Ureter (tissue), 1 donor: ENCODE measurements at regions not wholly inside any gene's neighbourhood (a gene's known extent, or its start where the extent isn't known, plus 50 kb on each side); places are given as distances from the start of the nearest gene placed in this dataset.

Experiments used
- DNase-seq: peaks from one replicate; pipeline ENCODE4 v3.0.0-alpha.2; 2020; ENCODE audit warnings: low spot score
- donor health status: DM: yes; HTN: yes; CAD: no.

GRCh38 chr15:47209591-47209990 lies 507.7 kb upstream of the SEMA6D start:
- no peak for DNase-seq

GRCh38 chr15:47212222-47213010 lies 504.9 kb upstream of the SEMA6D start:
- DNase-seq = no peak

DNA sequence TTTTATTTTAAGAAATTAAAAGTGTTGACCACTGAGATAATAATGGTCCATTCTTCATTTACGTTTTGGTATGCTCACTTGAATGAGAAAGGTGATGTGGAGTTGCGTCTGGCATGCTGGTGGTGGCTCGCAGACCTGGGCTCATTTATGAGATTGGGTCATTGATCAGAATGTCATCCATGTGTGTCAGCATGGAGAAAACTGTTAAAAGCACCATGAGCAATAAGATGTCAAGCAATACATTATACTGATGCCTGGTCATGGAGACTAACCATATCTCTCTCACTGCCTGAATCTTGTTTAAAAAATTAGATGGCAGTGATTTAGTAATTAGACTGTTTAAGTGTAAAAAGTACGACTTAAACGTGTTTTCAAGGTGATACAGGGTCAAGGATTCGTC lies 503.4 kb upstream of the SEMA6D start:
- DNase-seq = no peak

- DNase-seq = no peak
These were observed 499.0 kb upstream of the SEMA6D start for GRCh38 chr15:47218295-47218694.

GRCh38 chr15:47244361-47244760 lies 472.9 kb upstream of the SEMA6D start:
- no peak for DNase-seq

GRCh38 chr15:47246317-47246716 lies 471.0 kb upstream of the SEMA6D start:
- DNase-seq = no peak

GRCh38 chr15:47258521-47258920 lies 458.8 kb upstream of the SEMA6D start:
- no peak for DNase-seq

DNA sequence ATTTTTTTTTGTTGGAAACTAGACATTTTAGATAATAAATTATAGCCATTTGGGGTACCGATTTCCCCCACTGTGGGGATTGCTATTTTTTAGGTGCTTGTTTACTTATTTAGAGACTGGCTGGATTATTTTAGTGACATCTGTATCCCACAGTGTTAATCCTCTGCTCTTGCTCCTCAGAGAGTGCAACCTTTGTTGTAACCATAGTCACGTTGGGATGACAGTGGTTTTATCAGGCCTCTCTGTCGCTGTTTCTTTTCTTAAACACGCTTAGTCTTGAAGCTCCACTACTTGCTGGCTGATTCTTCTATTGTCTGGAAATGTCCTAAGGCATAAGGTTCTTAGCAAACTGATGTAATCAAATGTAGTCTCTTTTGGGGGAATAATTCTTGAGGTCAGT lies 451.6 kb upstream of the SEMA6D start:
- DNase-seq = no peak

GRCh38 chr15:47266566-47266965 lies 450.7 kb upstream of the SEMA6D start:
- no peak for DNase-seq

- DNase-seq = no peak
These were observed 443.4 kb upstream of the SEMA6D start for GRCh38 chr15:47273864-47274263.

- no peak for DNase-seq
These were observed 434.1 kb upstream of the SEMA6D start for GRCh38 chr15:47283246-47283645.

DNA sequence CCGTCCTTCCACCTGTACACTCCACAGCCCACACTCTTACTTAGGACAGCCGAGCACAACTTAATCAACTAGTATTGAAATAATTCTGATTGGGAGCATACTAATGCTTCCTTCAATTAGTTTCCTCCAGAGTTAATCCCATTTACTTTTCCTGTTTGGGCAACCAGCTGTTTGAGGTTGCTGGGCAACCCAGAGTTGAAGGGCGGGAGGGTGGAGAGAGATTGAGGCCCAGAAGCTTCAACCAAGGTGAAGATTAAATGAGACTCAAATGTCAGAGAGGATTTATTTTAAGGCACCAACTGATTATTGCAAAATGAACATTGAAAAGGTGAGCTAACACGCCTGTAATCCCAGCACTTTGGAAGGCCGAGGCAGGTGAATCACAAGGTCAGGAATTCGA lies 428.5 kb upstream of the SEMA6D start:
- DNase-seq = no peak

DNA sequence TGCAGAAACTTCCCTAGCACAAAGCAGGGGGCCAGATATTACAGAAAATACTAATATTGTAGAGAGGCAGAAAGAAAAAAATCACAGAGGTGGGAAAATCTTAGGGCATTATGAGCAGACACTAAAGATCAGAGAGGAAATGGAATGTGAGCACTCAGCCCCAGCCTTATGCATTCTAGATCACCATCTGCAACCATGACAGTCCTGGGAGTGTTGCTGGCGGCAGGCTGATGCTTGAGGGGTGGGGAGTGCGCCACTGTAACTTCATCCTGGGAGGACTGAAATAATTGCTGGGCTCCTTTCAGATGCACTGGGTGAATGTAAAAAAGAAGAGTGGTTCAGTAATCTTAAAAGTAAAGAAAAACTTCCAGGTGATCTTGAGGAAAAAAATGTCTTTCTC lies 427.6 kb upstream of the SEMA6D start:
- DNase-seq = no peak

- no peak for DNase-seq
These were observed 425.5 kb upstream of the SEMA6D start for GRCh38 chr15:47291767-47292166.

DNA sequence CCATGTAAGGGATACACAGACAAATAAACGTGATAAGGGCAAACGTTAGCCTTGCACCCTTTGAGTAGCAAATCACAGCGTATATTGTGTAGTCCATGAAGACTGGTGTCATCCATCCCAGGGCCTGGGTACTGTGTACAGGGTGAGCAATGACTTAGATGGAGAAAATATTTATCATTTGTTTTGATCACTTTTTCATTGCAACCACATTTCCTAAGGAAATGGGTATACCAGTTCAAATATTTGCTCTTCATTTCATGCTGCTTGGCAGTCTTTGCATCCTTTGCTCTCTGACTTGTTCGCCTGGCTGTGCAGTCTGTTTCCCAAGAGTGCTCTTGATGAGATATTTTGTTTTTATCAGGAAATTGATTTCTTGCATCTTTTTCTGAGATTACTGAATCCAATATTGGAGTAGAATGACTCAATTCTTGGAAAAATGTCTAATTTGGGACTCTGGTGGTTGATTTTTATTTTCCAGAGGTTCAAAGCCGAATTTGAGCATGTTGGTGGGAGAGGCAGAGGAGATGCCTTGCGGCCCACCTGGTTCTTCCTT lies 424.6 kb upstream of the SEMA6D start:
- no peak for DNase-seq

DNA sequence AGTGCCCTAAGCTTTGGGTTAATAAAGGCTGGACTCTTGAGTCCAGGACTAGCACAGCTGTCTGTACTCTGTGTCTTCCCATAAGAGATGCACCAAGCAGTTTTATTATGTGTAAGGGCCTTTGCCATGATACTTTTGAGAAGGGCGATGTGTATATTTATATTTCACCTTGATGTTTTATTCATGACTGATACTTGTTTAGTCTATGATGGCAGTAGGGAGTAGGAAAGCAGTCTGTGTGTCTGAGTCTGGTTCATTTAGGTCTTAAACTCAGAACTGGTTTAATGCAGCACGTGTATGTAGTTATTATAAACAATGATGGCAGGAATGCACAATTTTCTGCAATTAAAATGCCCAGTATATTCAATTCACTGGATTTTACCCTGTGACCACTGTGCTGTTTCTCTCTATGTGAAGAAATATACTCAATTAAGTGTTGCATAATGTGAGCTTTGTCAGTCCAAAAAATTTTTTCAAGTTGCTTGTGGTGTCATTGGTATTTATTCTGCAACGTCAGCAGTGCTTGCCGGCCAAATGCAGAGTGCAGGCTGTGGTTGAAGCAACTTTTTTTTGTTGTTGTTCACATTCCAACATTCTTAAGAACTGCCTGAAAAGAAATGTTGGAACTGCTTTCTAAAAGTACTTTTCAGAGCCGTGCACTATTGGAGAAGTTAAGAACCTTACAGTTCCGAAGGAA lies 423.7 kb upstream of the SEMA6D start:
- DNase-seq = no peak

GRCh38 chr15:47294765-47295259 lies 422.5 kb upstream of the SEMA6D start:
- no peak for DNase-seq

GRCh38 chr15:47296881-47297280 lies 420.4 kb upstream of the SEMA6D start:
- no peak for DNase-seq

GRCh38 chr15:47299846-47300434 lies 417.4 kb upstream of the SEMA6D start:
- DNase-seq = no peak

DNA sequence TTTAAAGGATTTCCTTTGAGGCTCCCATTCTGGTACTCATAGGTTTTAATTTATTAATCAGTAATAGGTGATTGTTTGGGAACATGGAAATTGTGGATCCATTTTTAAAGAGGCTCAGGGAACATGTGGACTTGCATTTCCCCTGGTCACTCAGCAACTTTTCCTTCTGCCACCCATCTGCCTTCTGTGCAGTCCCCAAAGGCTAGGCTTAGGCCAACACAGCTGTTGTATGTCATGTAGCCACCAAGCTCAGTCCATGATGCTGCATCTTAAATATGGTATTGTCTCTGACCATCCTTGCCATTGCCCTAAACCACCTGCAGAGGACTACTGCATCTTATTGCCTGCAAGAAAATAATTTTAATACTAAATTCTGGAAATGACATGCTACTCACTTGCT lies 416.7 kb upstream of the SEMA6D start:
- no peak for DNase-seq

- no peak for DNase-seq
These were observed 415.8 kb upstream of the SEMA6D start for GRCh38 chr15:47301481-47301880.

GRCh38 chr15:47304656-47305055 lies 412.6 kb upstream of the SEMA6D start:
- DNase-seq = no peak

GRCh38 chr15:47312161-47312560 lies 405.1 kb upstream of the SEMA6D start:
- DNase-seq = no peak
